Activated CD4-positive, alpha-beta T cell treated with anti-CD3 and anti-CD28 coated beads, Interleukin-2, amount 10 ng/mL, durations not matched to agents 24 days and 14 days (primary cell): ENCODE measurements at regions not wholly inside any gene's neighbourhood (a gene's known extent, or its start where the extent isn't known, plus 50 kb on each side); places are given as distances from the start of the nearest gene placed in this dataset.

Experiments
- DNase-seq: peaks from one replicate; pipeline ENCODE4 v3.0.0; 2022
- H3K27ac Mint-ChIP-seq: one replicate; pipeline ENCODE4 v1.8.0; 2022; ENCODE audit warnings: mild to moderate bottlenecking, mixed read lengths
- H3K27me3 Mint-ChIP-seq: one replicate; pipeline ENCODE4 v1.8.0; 2022; ENCODE audit warnings: mixed read lengths
- H3K36me3 Mint-ChIP-seq: one replicate; pipeline ENCODE4 v1.8.0; 2022; ENCODE audit warnings: low read depth, mild to moderate bottlenecking, mixed read lengths
- H3K4me1 Mint-ChIP-seq: one replicate; pipeline ENCODE4 v1.8.0; 2021; ENCODE audit warnings: mixed read lengths
- H3K4me3 Mint-ChIP-seq: one replicate; pipeline ENCODE4 v1.8.0; 2022; ENCODE audit warnings: mild to moderate bottlenecking, moderate library complexity, mixed read lengths
- H3K9me3 Mint-ChIP-seq: one replicate; pipeline ENCODE4 v1.8.0; 2021; ENCODE audit warnings: mixed read lengths
- intact Hi-C: fragments of 100-400 bp; cut with micrococcal nuclease; formaldehyde crosslinking; loops from one replicate; pipeline ENCODE4 v1.15.1; 2023

GRCh38 chr3:103349760-103350159 is 914.9 kb downstream of the ZPLD1 start:
- Mint-ChIP-seq H3K4me1 (no peaks in the 10 kb centered on the region), H3K36me3 (no peaks in the 10 kb centered on the region), H3K27me3 (no peaks in the 10 kb centered on the region), H3K27ac (no peak overlapping the region), H3K9me3 (no peaks in the 10 kb centered on the region), H3K4me3 (no peak overlapping the region)
- intact Hi-C loops, result no loop called here
- DNase-seq, result no peak

DNA sequence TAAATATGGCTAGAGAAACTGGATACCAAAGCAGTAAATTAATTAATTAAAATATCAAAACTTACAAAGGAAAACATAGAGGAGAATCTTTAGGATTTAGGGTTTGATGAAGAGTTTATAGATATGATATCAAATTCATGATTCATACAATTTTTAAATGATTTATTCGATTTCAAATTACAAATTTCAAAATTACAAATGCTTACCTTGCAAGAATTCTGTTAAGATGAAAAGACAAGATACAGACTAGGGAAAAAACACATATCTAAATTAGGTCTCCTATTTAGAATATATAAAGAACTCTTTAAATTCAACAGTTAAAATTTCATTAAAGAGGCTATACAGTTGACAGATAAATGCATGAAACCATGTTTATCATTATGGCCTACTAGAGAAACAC is 930.7 kb downstream of the ZPLD1 start:
- Mint-ChIP-seq H3K4me3 (no peak overlapping the region), H3K36me3 (no peaks in the 10 kb centered on the region), H3K4me1 (no peaks in the 10 kb centered on the region), H3K27me3 (no peaks in the 10 kb centered on the region), H3K9me3 (no peaks in the 10 kb centered on the region), H3K27ac (no peak overlapping the region)
- intact Hi-C loops, result no loop called here
- no peak for DNase-seq

- no peak for DNase-seq
- H3K27me3 Mint-ChIP-seq, result no peaks in the 10 kb centered on the region
- no peak overlapping the region for H3K27ac Mint-ChIP-seq
- intact Hi-C loops, result no loop called here
- no peak overlapping the region for H3K4me3 Mint-ChIP-seq
- no peaks in the 10 kb centered on the region for H3K9me3 Mint-ChIP-seq
- no peaks in the 10 kb centered on the region for H3K36me3 Mint-ChIP-seq
- no peaks in the 10 kb centered on the region for H3K4me1 Mint-ChIP-seq
Observed at GRCh38 chr3:103367481-103367880, 932.7 kb downstream of the ZPLD1 start.

- Mint-ChIP-seq H3K27me3 (no peaks in the 10 kb centered on the region), H3K4me1 (no peaks in the 10 kb centered on the region), H3K4me3 (no peak overlapping the region), H3K27ac (no peak overlapping the region), H3K9me3 (no peaks in the 10 kb centered on the region), H3K36me3 (no peaks in the 10 kb centered on the region)
- no peak for DNase-seq
- intact Hi-C loops, result no loop called here
Observed at GRCh38 chr3:103371411-103371810, 936.6 kb downstream of the ZPLD1 start.

DNA sequence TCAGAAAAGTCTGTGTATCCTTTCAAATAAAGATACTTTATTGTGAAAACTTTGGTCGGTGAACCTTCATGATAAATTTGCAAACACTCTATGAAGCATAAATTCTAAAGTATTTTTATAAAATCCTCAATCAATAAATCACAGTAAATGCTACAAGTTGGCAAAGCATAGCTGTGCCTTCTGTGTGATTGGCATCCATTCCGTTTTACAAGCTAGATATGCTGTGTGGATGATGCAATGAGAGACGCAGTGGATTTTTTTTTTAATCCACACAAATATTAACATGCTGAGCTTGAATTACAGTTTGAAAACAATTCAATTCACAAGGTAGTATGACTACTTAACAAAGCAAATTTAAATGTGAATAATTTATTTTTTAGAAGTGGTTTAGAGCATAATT is 937.2 kb downstream of the ZPLD1 start:
- Mint-ChIP-seq H3K9me3 (no peaks in the 10 kb centered on the region), H3K4me3 (no peak overlapping the region), H3K27me3 (no peaks in the 10 kb centered on the region), H3K27ac (no peak overlapping the region), H3K36me3 (no peaks in the 10 kb centered on the region), H3K4me1 (no peaks in the 10 kb centered on the region)
- intact Hi-C loops, result no loop called here
- no peak for DNase-seq

DNA sequence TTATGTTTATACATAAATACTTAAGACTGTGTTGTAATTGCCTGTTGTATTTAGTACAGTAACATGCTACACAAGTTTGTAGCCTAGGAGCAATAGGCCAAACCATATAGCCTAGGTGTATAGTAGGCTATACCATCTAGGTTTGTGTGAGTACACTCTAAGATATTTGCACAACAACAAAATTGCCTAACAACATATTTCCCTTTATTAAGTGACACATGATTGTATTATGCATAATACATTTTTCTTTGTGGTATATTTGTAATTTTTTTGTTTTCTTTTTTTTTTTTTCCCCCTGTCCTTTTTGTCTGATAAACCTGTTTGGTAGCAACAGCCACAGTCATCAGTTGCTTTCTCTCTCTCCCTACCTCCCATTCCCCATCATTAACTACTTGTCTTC is 945.6 kb downstream of the ZPLD1 start:
- no peaks in the 10 kb centered on the region for H3K36me3 Mint-ChIP-seq
- no peaks in the 10 kb centered on the region for H3K4me1 Mint-ChIP-seq
- no peak for DNase-seq
- no peaks in the 10 kb centered on the region for H3K27me3 Mint-ChIP-seq
- H3K9me3 Mint-ChIP-seq, result no peaks in the 10 kb centered on the region
- intact Hi-C loops, result no loop called here
- H3K4me3 Mint-ChIP-seq, result no peak overlapping the region
- H3K27ac Mint-ChIP-seq, result no peak overlapping the region

DNA sequence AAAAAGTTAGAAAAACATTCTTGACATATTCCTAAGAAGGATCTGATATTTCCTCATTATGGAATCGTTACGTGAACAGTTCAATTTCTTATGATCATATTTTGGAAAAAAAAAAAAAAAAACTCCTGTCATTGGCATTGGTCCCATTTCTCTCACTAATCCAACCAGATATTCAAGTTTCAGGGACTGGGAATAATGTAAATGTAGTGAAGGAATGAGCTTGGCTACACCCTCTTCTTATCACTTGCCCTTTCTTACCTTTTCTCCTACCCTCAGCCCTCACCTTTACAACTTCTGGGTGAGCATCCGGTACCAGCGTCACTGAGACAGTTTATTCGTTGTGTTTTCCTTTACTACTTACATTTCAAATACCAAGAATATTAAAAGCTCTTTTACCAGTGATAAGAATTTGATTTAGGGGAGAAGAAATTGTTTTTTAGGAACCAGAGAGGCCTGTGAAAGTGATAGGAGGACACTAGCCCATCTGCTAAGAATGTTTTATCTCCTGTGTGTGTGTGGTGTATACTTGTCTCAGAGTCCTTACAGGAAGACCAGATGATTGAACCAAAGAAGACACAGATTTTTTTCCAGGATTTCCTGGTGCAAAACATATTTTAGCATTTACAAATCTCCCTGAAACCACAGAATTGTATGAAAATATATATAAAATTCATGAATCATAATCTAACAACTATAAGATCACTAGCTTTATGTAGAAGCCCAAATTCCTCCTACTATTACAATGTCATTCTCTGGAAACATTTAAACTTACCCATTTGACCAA is 946.7 kb downstream of the ZPLD1 start:
- H3K27me3 Mint-ChIP-seq, result no peaks in the 10 kb centered on the region
- no peaks in the 10 kb centered on the region for H3K9me3 Mint-ChIP-seq
- H3K4me3 Mint-ChIP-seq, result no peak overlapping the region

GRCh38 chr3:103385961-103386656 is 951.3 kb downstream of the ZPLD1 start:
- Mint-ChIP-seq H3K27ac (no peak overlapping the region), H3K4me3 (no peak overlapping the region), H3K36me3 (no peaks in the 10 kb centered on the region), H3K27me3 (no peaks in the 10 kb centered on the region), H3K9me3 (no peaks in the 10 kb centered on the region), H3K4me1 (no peaks in the 10 kb centered on the region)
- intact Hi-C loops, result no loop called here
- DNase-seq, result no peak

More for the DNA sequence above, 946.7 kb downstream of the ZPLD1 start:
- intact Hi-C loops, result no loop called here
- DNase-seq, result no peak
- Mint-ChIP-seq H3K36me3 (no peaks in the 10 kb centered on the region), H3K4me1 (no peaks in the 10 kb centered on the region), H3K27ac (no peak overlapping the region)

GRCh38 chr3:103388214-103388613 is 953.4 kb downstream of the ZPLD1 start:
- no peak overlapping the region for H3K4me3 Mint-ChIP-seq
- intact Hi-C loops, result no loop called here
- no peaks in the 10 kb centered on the region for H3K9me3 Mint-ChIP-seq
- DNase-seq, result no peak
- no peaks in the 10 kb centered on the region for H3K36me3 Mint-ChIP-seq
- no peaks in the 10 kb centered on the region for H3K27me3 Mint-ChIP-seq
- no peak overlapping the region for H3K27ac Mint-ChIP-seq
- H3K4me1 Mint-ChIP-seq, result no peaks in the 10 kb centered on the region

DNA sequence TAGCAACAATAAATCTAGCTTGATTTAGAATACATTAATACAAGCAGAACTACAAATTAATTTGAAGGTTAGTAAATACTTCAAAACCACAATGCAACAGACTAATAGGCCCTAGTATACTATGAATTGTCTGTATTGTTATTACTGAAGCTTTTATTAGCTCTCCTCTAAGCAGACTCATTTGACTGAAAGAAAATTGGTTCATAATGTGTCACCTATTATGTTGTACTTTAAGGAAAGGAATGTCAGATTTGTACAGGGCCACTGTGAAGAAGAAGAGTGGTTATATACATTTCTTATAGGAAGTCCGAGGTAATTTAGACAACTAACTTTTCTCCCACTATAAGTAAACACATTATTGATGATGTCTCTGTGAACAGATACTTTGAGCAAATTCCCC is 954.5 kb downstream of the ZPLD1 start:
- H3K4me3 Mint-ChIP-seq, result no peak overlapping the region
- H3K9me3 Mint-ChIP-seq, result no peaks in the 10 kb centered on the region
- H3K36me3 Mint-ChIP-seq, result no peaks in the 10 kb centered on the region
- intact Hi-C loops, result no loop called here
- no peak for DNase-seq
- no peak overlapping the region for H3K27ac Mint-ChIP-seq
- H3K27me3 Mint-ChIP-seq, result no peaks in the 10 kb centered on the region
- H3K4me1 Mint-ChIP-seq, result no peaks in the 10 kb centered on the region

- H3K4me3 Mint-ChIP-seq, result no peak overlapping the region
- intact Hi-C loops, result no loop called here
- H3K36me3 Mint-ChIP-seq, result no peaks in the 10 kb centered on the region
Observed at GRCh38 chr3:103393395-103394186, 958.8 kb downstream of the ZPLD1 start.

GRCh38 chr3:103403191-103403590 is 968.4 kb downstream of the ZPLD1 start:
- Mint-ChIP-seq H3K9me3 (no peaks in the 10 kb centered on the region), H3K4me1 (no peaks in the 10 kb centered on the region), H3K27me3 (no peaks in the 10 kb centered on the region), H3K4me3 (no peak overlapping the region), H3K36me3 (no peaks in the 10 kb centered on the region), H3K27ac (no peak overlapping the region)
- intact Hi-C loops, result no loop called here
- no peak for DNase-seq

More at GRCh38 chr3:103393395-103394186, 958.8 kb downstream of the ZPLD1 start:
- H3K27me3 Mint-ChIP-seq, result no peaks in the 10 kb centered on the region
- DNase-seq, result no peak
- H3K9me3 Mint-ChIP-seq, result no peaks in the 10 kb centered on the region
- no peaks in the 10 kb centered on the region for H3K4me1 Mint-ChIP-seq
- no peak overlapping the region for H3K27ac Mint-ChIP-seq

DNA sequence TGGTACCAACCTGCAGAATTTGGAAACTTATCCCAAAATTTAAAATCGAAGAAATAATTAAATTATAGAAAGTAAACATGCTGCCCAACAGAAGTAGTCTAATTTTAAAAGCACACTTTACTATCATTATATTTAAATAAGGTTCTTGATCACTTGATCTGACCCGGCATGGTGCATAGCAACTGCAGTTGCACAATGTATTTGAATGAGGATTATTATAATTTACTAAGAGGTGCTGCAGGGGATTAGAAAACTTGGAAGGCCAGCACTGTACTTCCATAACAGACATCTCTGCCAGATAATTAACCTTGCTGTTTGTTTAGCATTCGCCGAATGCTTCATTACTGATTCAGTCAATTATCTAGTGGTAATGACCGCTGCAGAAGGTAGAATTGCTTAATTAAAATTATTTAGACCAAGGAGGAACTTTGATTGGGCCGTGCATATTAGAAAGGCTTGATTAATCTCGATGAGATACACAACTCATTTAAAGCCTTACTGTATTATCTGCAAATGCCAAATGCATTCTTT is 971.6 kb downstream of the ZPLD1 start:
- Mint-ChIP-seq H3K9me3 (no peaks in the 10 kb centered on the region), H3K36me3 (no peaks in the 10 kb centered on the region), H3K27ac (no peak overlapping the region), H3K4me1 (no peaks in the 10 kb centered on the region), H3K4me3 (no peak overlapping the region), H3K27me3 (no peaks in the 10 kb centered on the region)
- no peak for DNase-seq
- intact Hi-C loops, result no loop called here

DNA sequence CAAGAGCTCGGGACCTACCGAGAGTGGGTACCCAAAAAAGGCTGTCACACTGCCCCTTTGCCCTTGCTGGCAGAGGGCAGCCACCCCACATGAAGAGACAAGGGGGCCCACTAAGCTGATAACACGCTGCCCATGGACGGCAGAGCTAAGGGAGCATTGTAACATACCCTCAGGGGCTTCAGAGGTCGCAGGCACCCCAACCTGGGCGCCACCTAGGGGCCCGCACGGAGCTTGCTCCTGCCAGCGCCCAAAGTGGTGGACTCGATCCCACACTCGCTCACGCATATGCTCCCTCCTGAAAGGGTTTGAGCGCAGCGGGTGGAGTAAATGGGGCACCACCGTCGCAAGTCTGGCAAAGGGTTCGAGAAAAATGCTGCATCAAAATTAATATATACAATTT is 975.4 kb downstream of the ZPLD1 start:
- H3K4me3 Mint-ChIP-seq, result no peak overlapping the region
- no peaks in the 10 kb centered on the region for H3K9me3 Mint-ChIP-seq
- no peak for DNase-seq
- no peaks in the 10 kb centered on the region for H3K4me1 Mint-ChIP-seq
- H3K27me3 Mint-ChIP-seq, result no peaks in the 10 kb centered on the region
- intact Hi-C loops, result no loop called here
- H3K36me3 Mint-ChIP-seq, result no peaks in the 10 kb centered on the region
- H3K27ac Mint-ChIP-seq, result no peak overlapping the region
